WERI-Rb-1 (cell line): ENCODE measurements at regions not wholly inside any gene's neighbourhood (a gene's known extent, or its start where the extent isn't known, plus 50 kb on each side); places are given as distances from the start of the nearest gene placed in this dataset.

Experiments used
- DNase-seq: peaks from one replicate; pipeline ENCODE4 v3.0.0-alpha.2; 2020
- H3K27ac ChIP-seq: fragments of 250-450 bp; sonication (Bioruptor Pico); 2 replicates; pipeline ENCODE4 v1.5.1; 2020; ENCODE audit warnings: mild to moderate bottlenecking, moderate library complexity
- H3K27me3 ChIP-seq: fragments of 250-450 bp; sonication (Bioruptor Pico); 2 replicates; pipeline ENCODE4 v1.5.1; 2021; ENCODE audit warnings: mild to moderate bottlenecking, low read depth, moderate library complexity; ENCODE audit not compliant: insufficient read depth, severe bottlenecking
- H3K36me3 ChIP-seq: fragments of 250-450 bp; sonication (Bioruptor Pico); 2 replicates; pipeline ENCODE4 v1.5.1; 2020; ENCODE audit warnings: mild to moderate bottlenecking, moderate library complexity
- H3K4me3 ChIP-seq: 2 replicates; pipeline ENCODE4 v1.5.1; 2011; ENCODE audit warnings: low read depth, mild to moderate bottlenecking, control low read depth, low read length
- H3K9me3 ChIP-seq: fragments of 250-450 bp; sonication (Bioruptor Pico); 2 replicates; pipeline ENCODE4 v1.5.1; 2021; ENCODE audit warnings: mild to moderate bottlenecking, moderate library complexity; ENCODE audit not compliant: severe bottlenecking
- CTCF ChIP-seq: IDR thresholded peaks from 2 replicates; pipeline ENCODE4 v1.5.1; 2011; ENCODE audit warnings: low read depth, mild to moderate bottlenecking, control low read depth, inconsistent platforms, low read length

GRCh38 chrX:45774961-45775360, 574.3 kb upstream of the DIPK2B start:
- Histone ChIP-seq H3K27me3 (no peaks in the 10 kb centered on the region), H3K4me3 (no peak overlapping the region), H3K9me3 (no peaks in the 10 kb centered on the region), H3K27ac (no peak overlapping the region), H3K36me3 (no peaks in the 10 kb centered on the region)
- TF ChIP-seq CTCF = no peak
- no peak for DNase-seq

GRCh38 chrX:45773572-45773971, 572.9 kb upstream of the DIPK2B start:
- no peak for TF ChIP-seq CTCF
- Histone ChIP-seq H3K9me3 (no peaks in the 10 kb centered on the region), H3K27ac (no peak overlapping the region), H3K36me3 (no peaks in the 10 kb centered on the region), H3K27me3 (peaks cover 2% of the 10 kb centered on the region), H3K4me3 (no peak overlapping the region)
- DNase-seq = no peak

- H3K9me3 ChIP-seq = no peaks in the 10 kb centered on the region
- DNase-seq = no peak
- no peak for TF ChIP-seq CTCF
- H3K4me3 ChIP-seq = no peak overlapping the region
- H3K27ac ChIP-seq = no peak overlapping the region
- H3K36me3 ChIP-seq = no peaks in the 10 kb centered on the region
- H3K27me3 ChIP-seq = peaks cover 10% of the 10 kb centered on the region
Measured at GRCh38 chrX:45771560-45772340, 571.1 kb upstream of the DIPK2B start.

- Histone ChIP-seq H3K36me3 (no peaks in the 10 kb centered on the region), H3K9me3 (no peaks in the 10 kb centered on the region), H3K27me3 (peaks cover 10% of the 10 kb centered on the region), H3K27ac (no peak overlapping the region), H3K4me3 (no peak overlapping the region)
- DNase-seq = no peak
- no peak for TF ChIP-seq CTCF
Measured at GRCh38 chrX:45771114-45771513, 570.4 kb upstream of the DIPK2B start.

- Histone ChIP-seq H3K27ac (no peak overlapping the region), H3K27me3 (peaks cover 10% of the 10 kb centered on the region), H3K9me3 (no peaks in the 10 kb centered on the region), H3K4me3 (no peak overlapping the region), H3K36me3 (no peaks in the 10 kb centered on the region)
- TF ChIP-seq CTCF = no peak
- DNase-seq = no peak
Measured at GRCh38 chrX:45769761-45770582, 569.3 kb upstream of the DIPK2B start.
